Spleen (tissue), 11 donors: ENCODE measurements at regions not wholly inside any gene's neighbourhood (a gene's known extent, or its start where the extent isn't known, plus 50 kb on each side); places are given as distances from the start of the nearest gene placed in this dataset.
"Not testable (repeated sequence)": the region's sequence is repeated elsewhere in the genome, so short reads cannot be mapped to it uniquely, and the experiment has no call there.

Source experiments
- DNase-seq: peaks from one replicate; pipeline ENCODE4 v3.0.0-alpha.2; 2020
- H3K27ac ChIP-seq, 8 donors: fragments of 200-600 bp; sonication (generic) in 7 of 8; 1 replicate in 4 of 8; 2 replicates in 4 of 8; pipeline versions ENCODE4 v1.5.0 to v1.8.0; 2016 to 2021; ENCODE audit warnings: inconsistent platforms in 4 of 8, mild to moderate bottlenecking in 4 of 8, moderate library complexity in 1 of 8
- H3K27me3 ChIP-seq, 7 donors: fragments of 200-600 bp; sonication (generic) in 6 of 7; replicated peaks in 1 of 7; 1 replicate in 4 of 7; 2 replicates in 3 of 7; pipeline versions ENCODE4 v1.5.0 to v1.8.0; 2016 to 2021; ENCODE audit warnings: inconsistent platforms in 3 of 7, mild to moderate bottlenecking in 1 of 7
- H3K36me3 ChIP-seq, 6 donors: fragments of 200-600 bp; sonication (generic) in 5 of 6; 1 replicate in 4 of 6; 2 replicates in 2 of 6; pipeline versions ENCODE4 v1.5.0 to v1.8.0; 2016 to 2021; ENCODE audit warnings: inconsistent platforms in 2 of 6
- H3K4me1 ChIP-seq, 6 donors: fragments of 200-600 bp; sonication (generic) in 5 of 6; 1 replicate in 3 of 6; 2 replicates in 3 of 6; pipeline versions ENCODE4 v1.5.0 to v1.8.0; 2016 to 2021; ENCODE audit warnings: inconsistent platforms in 3 of 6
- H3K4me3 ChIP-seq, 8 donors: fragments of 200-600 bp; sonication (generic) in 7 of 8; 1 replicate in 4 of 8; 2 replicates in 4 of 8; pipeline versions ENCODE4 v1.5.0 to v1.8.0; 2016 to 2021; ENCODE audit warnings: inconsistent platforms in 4 of 8, mild to moderate bottlenecking in 4 of 8, moderate library complexity in 2 of 8
- H3K9me3 ChIP-seq, 8 donors: fragments of 200-600 bp; sonication (generic) in 7 of 8; 1 replicate in 4 of 8; 2 replicates in 4 of 8; pipeline versions ENCODE4 v1.5.0 to v1.8.0; 2016 to 2021; ENCODE audit warnings: inconsistent platforms in 4 of 8
- POLR2A ChIP-seq, 3 donors: fragments of 450-650 bp; IDR thresholded peaks; one replicate each; pipeline ENCODE4 v1.5.1; 2017; ENCODE audit warnings: antibody characterized with exemption in 3 of 3, mild to moderate bottlenecking in 1 of 3
- POLR2AphosphoS5 ChIP-seq, 3 donors: sonication (generic); formaldehyde crosslinking; IDR thresholded peaks; one replicate each; pipeline ENCODE4 v1.5.1; 2017; ENCODE audit warnings: antibody characterized with exemption in 3 of 3
- WGBS, 5 donors: extraction: QIAGEN DNeasy Blood & Tissue Kit in 3 of 5; methylation state at CpG; one replicate each; pipeline versions ENCODE4 v1.1.5 to v1.1.7; 2013 to 2018; 5-methylcytosine and 5-hydroxymethylcytosine counted together
- intact Hi-C: fragments of 100-400 bp; cut with DNase I; formaldehyde crosslinking; loops from one replicate; pipeline ENCODE4 v1.15.0; 2023; ENCODE audit warnings: low total_unique reads
- TF ChIP-seq, protein P1 (sequence below), 11 experiments: fragments of 200-600 bp in 7 of 11; fragments of 450-650 bp in 4 of 11; sonication (generic) in 4 of 11; IDR thresholded peaks in 8 of 11; conservative IDR thresholded peaks in 3 of 11; 1 replicate in 7 of 11; 2 replicates in 4 of 11; pipeline versions ENCODE4 v1.4.0 to v1.8.0; 2016 to 2021; ENCODE audit warnings: antibody characterized with exemption in 11 of 11, inconsistent platforms in 4 of 11, mild to moderate bottlenecking in 1 of 11
- donor health status: healthy with polysubstance abuse.
- donor health status: DM: no; HTN: no; CAD: no; lungs with moderate emphysema.
- donor health status: DM: no; HTN: no; CAD: no.
- donor health status: Bipolar disorder and iron deficiency.
- donor health status: healthy.
- donor health status: DM: no; HTN: no; CAD: no.
- donor health status: DM: yes; HTN: yes; CAD: no.

DNA sequence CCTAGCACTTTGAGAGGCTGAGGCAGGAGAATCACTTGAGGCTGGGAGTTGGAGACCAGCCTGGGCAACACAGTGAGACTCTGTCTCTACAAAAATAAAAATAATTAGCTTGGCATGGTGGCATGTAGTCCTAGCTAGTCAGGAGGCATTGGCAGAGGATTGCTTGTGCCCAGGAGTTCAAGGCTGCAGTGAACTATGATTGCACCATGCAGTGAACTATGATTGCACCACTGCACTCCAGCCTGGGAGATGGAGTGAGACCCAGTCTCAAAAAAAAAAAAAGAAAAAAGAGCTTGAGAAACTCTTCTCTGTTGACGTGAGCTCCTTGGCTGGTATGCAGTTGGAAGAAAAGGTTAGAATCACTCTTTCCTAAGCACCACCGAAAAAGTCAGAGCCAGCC lies 125.1 kb upstream of the TNP1 start:
- H3K27me3 ChIP-seq = peaks cover 0 to 12% (median 0%) of the 10 kb centered on the region in 7 donors
- H3K4me1 ChIP-seq = peaks cover 0 to 4% (median 0%) of the 10 kb centered on the region in 6 donors
- TF ChIP-seq, protein P1, sequence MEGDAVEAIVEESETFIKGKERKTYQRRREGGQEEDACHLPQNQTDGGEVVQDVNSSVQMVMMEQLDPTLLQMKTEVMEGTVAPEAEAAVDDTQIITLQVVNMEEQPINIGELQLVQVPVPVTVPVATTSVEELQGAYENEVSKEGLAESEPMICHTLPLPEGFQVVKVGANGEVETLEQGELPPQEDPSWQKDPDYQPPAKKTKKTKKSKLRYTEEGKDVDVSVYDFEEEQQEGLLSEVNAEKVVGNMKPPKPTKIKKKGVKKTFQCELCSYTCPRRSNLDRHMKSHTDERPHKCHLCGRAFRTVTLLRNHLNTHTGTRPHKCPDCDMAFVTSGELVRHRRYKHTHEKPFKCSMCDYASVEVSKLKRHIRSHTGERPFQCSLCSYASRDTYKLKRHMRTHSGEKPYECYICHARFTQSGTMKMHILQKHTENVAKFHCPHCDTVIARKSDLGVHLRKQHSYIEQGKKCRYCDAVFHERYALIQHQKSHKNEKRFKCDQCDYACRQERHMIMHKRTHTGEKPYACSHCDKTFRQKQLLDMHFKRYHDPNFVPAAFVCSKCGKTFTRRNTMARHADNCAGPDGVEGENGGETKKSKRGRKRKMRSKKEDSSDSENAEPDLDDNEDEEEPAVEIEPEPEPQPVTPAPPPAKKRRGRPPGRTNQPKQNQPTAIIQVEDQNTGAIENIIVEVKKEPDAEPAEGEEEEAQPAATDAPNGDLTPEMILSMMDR (IDR thresholded peaks at IDR 0.05 in 8 of 11, conservative IDR thresholded peaks at IDR 0.05 in 3 of 11) = no peak
- TF ChIP-seq POLR2AphosphoS5 (IDR thresholded peaks at IDR 0.05) (no peak), POLR2A (IDR thresholded peaks at IDR 0.05) (no peak)
- no peaks in the 10 kb centered on the region for H3K9me3 ChIP-seq
- intact Hi-C loops = no loop called here
- no peak overlapping the region for H3K4me3 ChIP-seq
- H3K27ac ChIP-seq = no peak overlapping the region
- no peak for DNase-seq
- WGBS, 5 donors = 68 to 92% (median 85%) methylated on average over 2 of the region's 2 CpGs
- H3K36me3 ChIP-seq = no peaks in the 10 kb centered on the region

DNA sequence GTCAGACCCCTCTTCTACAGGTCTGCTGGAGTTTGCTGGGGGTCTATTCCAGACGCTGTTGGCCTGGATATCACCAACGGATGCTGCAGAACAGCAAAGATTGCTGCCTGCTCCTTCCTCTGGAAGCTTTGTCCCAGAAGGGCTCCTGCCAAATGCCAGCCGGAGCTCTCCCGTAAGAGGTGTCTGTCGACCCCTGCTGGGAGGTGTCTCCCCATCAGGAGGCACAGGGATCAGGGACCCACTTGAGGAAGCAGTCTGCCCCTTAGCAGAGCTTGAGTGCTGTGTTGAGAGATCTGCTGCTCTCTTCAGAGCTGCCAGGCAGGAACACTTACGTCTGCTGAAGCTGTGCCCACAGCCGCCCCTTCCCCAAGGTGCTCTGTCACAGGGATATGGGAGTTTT lies 122.1 kb upstream of the TNP1 start:
- H3K27me3 ChIP-seq = peaks cover 0 to 12% (median 0%) of the 10 kb centered on the region in 7 donors
- H3K4me3 ChIP-seq, DNase-seq, intact Hi-C loops, H3K4me1 ChIP-seq, H3K9me3 ChIP-seq, H3K36me3 ChIP-seq, H3K27ac ChIP-seq: not testable (repeated sequence)
- WGBS, 5 donors = 83 to 97% (median 89%) methylated on average over 7 of the region's 7 CpGs

DNA sequence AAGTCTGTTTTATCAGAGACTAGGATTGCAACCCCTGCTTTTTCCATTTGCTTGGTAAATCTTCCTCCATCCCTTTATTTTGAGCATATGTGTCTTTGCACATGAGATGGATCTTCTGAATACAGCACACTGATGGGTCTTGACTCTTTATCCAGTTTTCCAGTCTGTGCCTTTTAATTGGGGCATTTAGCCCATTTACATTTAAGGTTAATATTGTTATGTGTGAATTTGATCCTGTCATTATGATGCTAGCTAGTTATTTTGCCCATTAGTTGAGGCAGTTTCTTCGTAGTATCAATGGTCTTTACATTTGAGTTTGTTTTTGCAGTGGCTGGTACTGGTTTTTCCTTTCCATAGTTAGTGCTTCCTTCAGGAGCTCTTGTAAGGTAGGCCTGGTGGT lies 120.6 kb upstream of the TNP1 start:
- WGBS, 5 donors = 81 to 100% (median 88%) methylated on average over 1 of the region's 1 CpG
- DNase-seq, H3K4me1 ChIP-seq, intact Hi-C loops, H3K9me3 ChIP-seq, H3K36me3 ChIP-seq, H3K27ac ChIP-seq, H3K4me3 ChIP-seq: not testable (repeated sequence)
- H3K27me3 ChIP-seq = peaks cover 0 to 12% (median 0%) of the 10 kb centered on the region in 7 donors

DNA sequence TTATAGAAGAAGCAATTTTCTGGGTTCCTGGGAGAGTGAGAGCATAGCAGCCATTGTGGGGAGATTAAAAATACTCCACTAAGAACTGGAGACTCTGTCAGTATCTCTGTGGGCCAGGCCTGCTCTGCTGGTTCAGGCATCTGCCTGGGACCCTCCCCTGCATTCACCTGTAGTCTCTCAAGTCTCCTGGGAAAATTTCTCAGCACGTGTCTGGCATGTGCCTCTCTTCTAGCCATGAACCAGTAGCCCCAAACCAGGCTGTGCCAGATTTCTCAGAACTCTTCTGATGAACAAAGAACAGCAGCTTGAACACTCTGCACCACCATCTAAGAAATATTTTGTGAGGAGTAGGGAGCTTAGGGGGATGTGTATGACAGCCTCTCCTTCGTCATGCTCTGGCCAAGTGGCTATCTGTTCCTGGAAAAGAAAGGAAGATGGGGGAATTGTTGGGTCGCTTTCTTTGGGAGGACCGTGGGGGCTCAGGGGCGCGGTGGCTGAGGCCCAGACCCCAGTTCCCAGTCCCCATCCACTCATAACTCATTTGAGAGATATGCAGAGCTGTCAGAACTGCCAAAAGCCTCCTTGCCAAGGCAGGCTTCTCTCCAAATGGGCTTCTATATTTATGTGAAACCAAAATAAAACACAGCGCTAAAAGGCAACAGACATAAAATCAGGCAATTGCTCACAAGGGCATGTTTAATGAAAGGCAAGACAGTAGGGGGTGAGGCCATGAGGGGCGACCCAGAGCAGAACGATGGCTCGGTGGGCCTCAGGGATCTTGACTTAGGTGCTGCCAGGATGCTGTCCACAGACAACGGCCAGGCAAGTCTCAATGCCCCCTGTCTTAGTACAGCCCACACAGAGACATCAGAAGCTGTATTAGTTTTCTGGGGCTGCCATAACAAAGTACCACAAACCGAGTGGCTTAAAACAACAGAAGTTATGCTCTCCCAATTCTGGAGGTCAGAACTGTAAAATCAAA lies 114.7 kb upstream of the TNP1 start:
- peaks cover 0 to 5% (median 0%) of the 10 kb centered on the region in 8 donors for H3K9me3 ChIP-seq
- 78 to 90% (median 87%) methylated on average over 12 of the region's 12 CpGs for WGBS, 5 donors
- H3K27me3 ChIP-seq = no peaks in the 10 kb centered on the region
- H3K4me3 ChIP-seq = no peak overlapping the region
- intact Hi-C loops = no loop called here
- no peak for DNase-seq
- H3K4me1 ChIP-seq = no peaks in the 10 kb centered on the region
- no peak overlapping the region for H3K27ac ChIP-seq
- H3K36me3 ChIP-seq = no peaks in the 10 kb centered on the region
- TF ChIP-seq, protein P1 (IDR thresholded peaks at IDR 0.05 in 8 of 11, conservative IDR thresholded peaks at IDR 0.05 in 3 of 11) = no peak
- no peak for TF ChIP-seq POLR2AphosphoS5 (IDR thresholded peaks at IDR 0.05)
- TF ChIP-seq POLR2A (IDR thresholded peaks at IDR 0.05) = no peak

DNA sequence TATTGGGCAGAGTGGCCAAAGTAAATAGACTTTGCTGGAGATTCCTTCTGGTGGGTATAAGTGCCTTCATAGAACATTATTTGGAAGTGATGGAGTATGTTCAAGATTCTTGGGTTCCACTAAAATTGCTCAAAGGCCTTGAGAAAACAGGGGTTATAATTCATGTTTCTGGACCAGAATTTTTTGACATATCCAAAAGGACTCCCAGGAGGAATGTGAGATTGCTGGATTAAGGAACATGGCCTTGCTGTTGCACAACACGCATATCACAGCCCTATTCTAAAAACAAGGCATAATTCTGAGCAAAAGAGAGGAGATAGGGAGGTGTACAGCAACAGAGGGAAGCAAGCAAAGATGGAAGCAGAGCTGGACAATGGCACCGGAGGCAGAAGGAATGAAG lies 111.7 kb upstream of the TNP1 start:
- Histone ChIP-seq H3K9me3 (no peaks in the 10 kb centered on the region), H3K27me3 (peaks cover 0 to 12% (median 0%) of the 10 kb centered on the region in 7 donors), H3K36me3 (no peaks in the 10 kb centered on the region), H3K4me3 (no peak overlapping the region), H3K27ac (no peak overlapping the region), H3K4me1 (no peaks in the 10 kb centered on the region)
- WGBS, 5 donors = 85 to 96% (median 92%) methylated on average over 2 of the region's 2 CpGs
- DNase-seq = no peak
- intact Hi-C loops = no loop called here
- TF ChIP-seq POLR2AphosphoS5 (IDR thresholded peaks at IDR 0.05) (no peak), POLR2A (IDR thresholded peaks at IDR 0.05) (no peak)
- TF ChIP-seq, protein P1 (IDR thresholded peaks at IDR 0.05 in 8 of 11, conservative IDR thresholded peaks at IDR 0.05 in 3 of 11) = no peak
